ENCODE measurements at regions not wholly inside any gene's neighbourhood (a gene's known extent, or its start where the extent isn't known, plus 50 kb on each side); places are given as distances from the start of the nearest gene placed in this dataset.

- intact Hi-C loops (cut with micrococcal nuclease): no loop called here
- Histone ChIP-seq H3K9me1 (replicated peaks; ENCODE audit: control insufficient read depth, extremely low read depth, insufficient read depth, low read length) (no peaks in the 10 kb centered on the region), H3K36me3 (ENCODE audit: control insufficient read depth in 2 of 2, extremely low read depth in 1 of 2, insufficient read depth in 2 of 2, low read length in 2 of 2) (no peaks in the 10 kb centered on the region), H3K9me3 (replicated peaks; ENCODE audit: control insufficient read depth, insufficient read depth, low read length) (no peaks in the 10 kb centered on the region), H3K4me3 (replicated peaks in 1 of 3; ENCODE audit: insufficient read depth in 1 of 3, low read depth in 1 of 3, low read length in 3 of 3) (no peak overlapping the region), H3K27ac (ENCODE audit: insufficient read depth, low read depth, low read length) (no peak overlapping the region), H4K20me1 (replicated peaks; ENCODE audit: control insufficient read depth, extremely low read depth, insufficient read depth, low read length) (no peaks in the 10 kb centered on the region), H3K27me3 (ENCODE audit: control insufficient read depth in 2 of 2, insufficient read depth in 2 of 2, low read length in 2 of 2) (no peaks in the 10 kb centered on the region), H3K79me2 (ENCODE audit: control insufficient read depth, insufficient read depth, low read length) (no peaks in the 10 kb centered on the region), H3K4me1 (ENCODE audit: control insufficient read depth, extremely low read depth, insufficient read depth, low read length) (no peaks in the 10 kb centered on the region), H3K9ac (replicated peaks; ENCODE audit: extremely low read depth, insufficient read depth, low read length) (no peak overlapping the region), H2AFZ (ENCODE audit: low read depth, low read length) (no peak overlapping the region), H3K4me2 (ENCODE audit: insufficient read depth, low read length) (no peak overlapping the region)
- DNase-seq (ENCODE audit: low read depth, low spot score) (no peak), FAIRE-seq (no peak)
- POLR2A ChIA-PET: no interaction called here
- dilution Hi-C loops (cut with MboI; ENCODE audit: extremely low pct_ligation_motif_present, low sequenced_read_pairs): no loop called here
- TF ChIP-seq POLR2A (IDR thresholded peaks at IDR 0.05; ENCODE audit: low read depth, low read length) (no peak), JUN (IDR thresholded peaks at IDR 0.05; ENCODE audit: borderline replicate concordance, insufficient read depth, insufficient read length, low read depth) (no peak), MYC (IDR thresholded peaks at IDR 0.05; ENCODE audit: low read depth, low read length) (no peak), POLR2AphosphoS5 (IDR thresholded peaks at IDR 0.05; ENCODE audit: insufficient read depth, low read depth, low read length) (no peak), FOS (IDR thresholded peaks at IDR 0.05; ENCODE audit: borderline replicate concordance, insufficient read depth, low read length) (no peak), CTCF (IDR thresholded peaks at IDR 0.05; ENCODE audit: extremely low read depth in 1 of 2, insufficient read depth in 1 of 2, low read depth in 1 of 2, low read length in 2 of 2) (no peak), GATA2 (IDR thresholded peaks at IDR 0.05; ENCODE audit: insufficient read depth, insufficient read length, low read depth, low read length) (no peak), MAX (IDR thresholded peaks at IDR 0.05; ENCODE audit: insufficient read depth, insufficient read length) (no peak), EZH2 (IDR thresholded peaks at IDR 0.05; ENCODE audit: borderline replicate concordance, low read depth, low read length, severe bottlenecking) (no peak)
- CTCF ChIA-PET: no interaction called here
- no TSS peak for BruUV-seq (replicated peaks)
These were observed 488.1 kb upstream of the TLE4 start for GRCh38 chr9:79083621-79084020.
